Endothelial cell of umbilical vein (primary cell): ENCODE measurements at regions not wholly inside any gene's neighbourhood (a gene's known extent, or its start where the extent isn't known, plus 50 kb on each side); places are given as distances from the start of the nearest gene placed in this dataset.

ENCODE experiments used
- BruUV-seq: library from RNA; stranded (reverse); fragments of 400-500 nt; replicated peaks from 2 replicates; lab custom pipeline; 2021; lab: Mats Ljungman, UMichigan
- CTCF ChIA-PET: fragments of 300-600, 350-600 bp; sonication (Branson Sonifier 250); formaldehyde crosslinking; loops from one replicate; lab custom pipeline; 2021; ENCODE audit warnings: antibody characterized with exemption, inconsistent platforms; lab: Charles Lee
- POLR2A ChIA-PET: fragments of 300-600, 350-600 bp; sonication (Branson Sonifier 250); formaldehyde crosslinking; loops from one replicate; lab custom pipeline; 2021; ENCODE audit warnings: antibody characterized with exemption, inconsistent platforms; lab: Charles Lee
- DNase-seq: peaks from one replicate; pipeline ENCODE4 v3.0.0-alpha.2; 2011; ENCODE audit warnings: low read depth, low spot score
- FAIRE-seq: peaks from 2 replicates; lab custom pipeline; 2011; peaks lifted over from hg19 to GRCh38; lab: Jason Lieb, UNC
- H2AFZ ChIP-seq: 2 replicates; pipeline ENCODE4 v1.6.0; 2012; ENCODE audit warnings: low read depth, low read length, control low read depth, inconsistent platforms
- H3K27ac ChIP-seq: 2 replicates; pipeline ENCODE4 v1.5.1; 2011; ENCODE audit warnings: low read depth, mild to moderate bottlenecking, control low read depth, low read length, moderate library complexity; ENCODE audit not compliant: insufficient read depth
- H3K27me3 ChIP-seq, 2 experiments: 2 replicates each; pipeline versions ENCODE4 v1.6.0 to v1.6.1; 2011; ENCODE audit warnings: low read length in 2 of 2, mixed read lengths in 1 of 2; ENCODE audit not compliant: control insufficient read depth in 2 of 2, insufficient read depth in 2 of 2
- H3K36me3 ChIP-seq, 2 experiments: 2 replicates in 1 of 2; 3 replicates in 1 of 2; pipeline ENCODE4 v1.5.1; 2011; ENCODE audit warnings: low read length in 2 of 2, mild to moderate bottlenecking in 1 of 2, moderate library complexity in 1 of 2; ENCODE audit not compliant: control insufficient read depth in 2 of 2, insufficient read depth in 2 of 2; ENCODE audit errors: extremely low read depth in 1 of 2
- H3K4me1 ChIP-seq: 3 replicates; pipeline ENCODE4 v1.5.1; 2011; ENCODE audit warnings: mild to moderate bottlenecking, low read length; ENCODE audit not compliant: control insufficient read depth, insufficient read depth; ENCODE audit errors: extremely low read depth
- H3K4me2 ChIP-seq: 2 replicates; pipeline ENCODE4 v1.6.1; 2011; ENCODE audit warnings: low read length, control low read depth, mixed read lengths; ENCODE audit not compliant: insufficient read depth
- H3K4me3 ChIP-seq, 3 experiments: fragments of 200-600 bp in 1 of 3; sonication (generic), shearing (Covaris generic) in 1 of 3; replicated peaks in 1 of 3; 2 replicates each; pipeline ENCODE4 v1.5.1; 2011 to 2016; ENCODE audit warnings: control low read depth in 3 of 3, low read length in 3 of 3, mild to moderate bottlenecking in 2 of 3, inconsistent platforms in 1 of 3, low read depth in 1 of 3, moderate library complexity in 1 of 3; ENCODE audit not compliant: insufficient read depth in 1 of 3
- H3K79me2 ChIP-seq: 2 replicates; pipeline ENCODE4 v1.6.0; 2012; ENCODE audit warnings: low read length, inconsistent platforms; ENCODE audit not compliant: control insufficient read depth, insufficient read depth
- H3K9ac ChIP-seq: replicated peaks from 2 replicates; pipeline ENCODE3; 2011; ENCODE audit warnings: low read length, control low read depth; ENCODE audit not compliant: insufficient read depth; ENCODE audit errors: extremely low read depth
- H3K9me1 ChIP-seq: replicated peaks from 3 replicates; pipeline ENCODE4 v1.6.0; 2011; ENCODE audit warnings: mild to moderate bottlenecking, low read length; ENCODE audit not compliant: control insufficient read depth, insufficient read depth; ENCODE audit errors: extremely low read depth
- H3K9me3 ChIP-seq: replicated peaks from 2 replicates; pipeline ENCODE4 v1.5.1; 2012; ENCODE audit warnings: low read length, inconsistent platforms; ENCODE audit not compliant: control insufficient read depth, insufficient read depth
- H4K20me1 ChIP-seq: replicated peaks from 2 replicates; pipeline ENCODE3; 2011; ENCODE audit warnings: mild to moderate bottlenecking, low read length; ENCODE audit not compliant: control insufficient read depth, insufficient read depth; ENCODE audit errors: extremely low read depth
- CTCF ChIP-seq, 2 donors: IDR thresholded peaks; 1 replicate in 1 of 2; 2 replicates in 1 of 2; pipeline ENCODE4 v1.5.1; 2011; ENCODE audit warnings: low read length in 2 of 2, mild to moderate bottlenecking in 2 of 2, moderate library complexity in 2 of 2, control low read depth in 1 of 2, inconsistent platforms in 1 of 2, low read depth in 1 of 2; ENCODE audit not compliant: insufficient read depth in 1 of 2; ENCODE audit errors: extremely low read depth in 1 of 2
- EZH2 ChIP-seq: IDR thresholded peaks from 2 replicates; pipeline ENCODE4 v1.6.1; 2012; ENCODE audit warnings: borderline replicate concordance, low read depth, mild to moderate bottlenecking, moderate library complexity, low read length, inconsistent platforms; ENCODE audit not compliant: severe bottlenecking
- FOS ChIP-seq: IDR thresholded peaks from 2 replicates; pipeline ENCODE4 v1.6.1; 2011; ENCODE audit warnings: mild to moderate bottlenecking, low read length, moderate library complexity, borderline replicate concordance; ENCODE audit not compliant: insufficient read depth
- GATA2 ChIP-seq: IDR thresholded peaks from 2 replicates; pipeline ENCODE4 v1.7.0; 2011; ENCODE audit warnings: low read depth, mild to moderate bottlenecking, moderate library complexity, mixed read lengths, low read length; ENCODE audit not compliant: insufficient read length, insufficient read depth
- JUN ChIP-seq: IDR thresholded peaks from 2 replicates; pipeline ENCODE4 v1.6.1; 2011; ENCODE audit warnings: borderline replicate concordance, low read depth; ENCODE audit not compliant: insufficient read length, insufficient read depth
- MAX ChIP-seq: IDR thresholded peaks from 2 replicates; pipeline ENCODE4 v1.6.1; 2011; ENCODE audit not compliant: insufficient read depth, insufficient read length
- MYC ChIP-seq: IDR thresholded peaks from one replicate; pipeline ENCODE4 v1.6.1; 2011; ENCODE audit warnings: mild to moderate bottlenecking, low read depth, low read length
- POLR2A ChIP-seq: IDR thresholded peaks from 2 replicates; pipeline ENCODE4 v1.6.1; 2012; ENCODE audit warnings: low read depth, mild to moderate bottlenecking, control low read depth, low read length
- POLR2AphosphoS5 ChIP-seq: IDR thresholded peaks from 2 replicates; pipeline ENCODE4 v1.6.1; 2012; ENCODE audit warnings: low read depth, mild to moderate bottlenecking, control low read depth, low read length, moderate library complexity; ENCODE audit not compliant: insufficient read depth
- dilution Hi-C: fragments of 300-500 bp; cut with MboI; formaldehyde crosslinking; loops from one replicate; pipeline ENCODE4 v1.15.0; 2019; ENCODE audit warnings: low sequenced_read_pairs; ENCODE audit not compliant: extremely low pct_ligation_motif_present
- intact Hi-C: fragments of 100-400 bp; cut with micrococcal nuclease; formaldehyde crosslinking; loops from one replicate; pipeline ENCODE4 v1.10.0; 2022

- no peaks in the 10 kb centered on the region for H3K79me2 ChIP-seq
- H4K20me1 ChIP-seq: no peaks in the 10 kb centered on the region
- H3K9ac ChIP-seq: no peak overlapping the region
- DNase-seq (no peak), FAIRE-seq (no peak)
- no peaks in the 10 kb centered on the region for H3K27me3 ChIP-seq
- no peaks in the 10 kb centered on the region for H3K36me3 ChIP-seq
- BruUV-seq: no TSS peak
- no peak overlapping the region for H3K27ac ChIP-seq
- dilution Hi-C loops (no loop called here), intact Hi-C loops (no loop called here)
- ChIA-PET POLR2A (no interaction called here), CTCF (no interaction called here)
- no peak overlapping the region for H3K4me3 ChIP-seq
- H3K9me3 ChIP-seq: peaks cover 10% of the 10 kb centered on the region
- no peak overlapping the region for H2AFZ ChIP-seq
- no peaks in the 10 kb centered on the region for H3K4me1 ChIP-seq
- TF ChIP-seq MAX: no peak
- H3K4me2 ChIP-seq: no peak overlapping the region
- H3K9me1 ChIP-seq: no peaks in the 10 kb centered on the region
These were observed 509.6 kb downstream of the CMPK2 start for GRCh38 chr2:6355886-6356761.

- Histone ChIP-seq H4K20me1 (no peaks in the 10 kb centered on the region), H3K27me3 (no peaks in the 10 kb centered on the region), H2AFZ (no peak overlapping the region), H3K4me3 (no peak overlapping the region), H3K36me3 (no peaks in the 10 kb centered on the region), H3K4me2 (no peak overlapping the region), H3K79me2 (no peaks in the 10 kb centered on the region), H3K27ac (no peak overlapping the region), H3K9me3 (peaks cover 6% of the 10 kb centered on the region), H3K4me1 (no peaks in the 10 kb centered on the region), H3K9me1 (no peaks in the 10 kb centered on the region), H3K9ac (no peak overlapping the region)
- FAIRE-seq (no peak), DNase-seq (no peak)
- ChIA-PET CTCF (no interaction called here), POLR2A (no interaction called here)
- intact Hi-C loops (no loop called here), dilution Hi-C loops (no loop called here)
- no TSS peak for BruUV-seq
- TF ChIP-seq CTCF (IDR thresholded peaks at IDR 0.05; ENCODE audit: extremely low read depth in 1 of 2, insufficient read depth in 1 of 2, low read depth in 1 of 2, low read length in 2 of 2) (no peak), EZH2 (no peak), FOS (no peak), GATA2 (no peak), POLR2AphosphoS5 (no peak), MAX (no peak), POLR2A (no peak), JUN (no peak), MYC (no peak)
These were observed 507.2 kb downstream of the CMPK2 start for GRCh38 chr2:6358546-6358945.
